ENCODE measurements at regions not wholly inside any gene's neighbourhood (a gene's known extent, or its start where the extent isn't known, plus 50 kb on each side); places are given as distances from the start of the nearest gene placed in this dataset.

- no peak for TF ChIP-seq RNF219 (CRISPR knock-in tag; IDR thresholded peaks at IDR 0.05)
- no peak for TF ChIP-seq CTCF (CRISPR knock-in tag; IDR thresholded peaks at IDR 0.05)
- no peak for TF ChIP-seq IKZF4 (CRISPR knock-in tag; IDR thresholded peaks at IDR 0.05; ENCODE audit: borderline replicate concordance, low read depth, not compliant biosample characterization)
- TF ChIP-seq MAX (IDR thresholded peaks at IDR 0.05): no peak
- no peak for TF ChIP-seq FOXM1 (CRISPR knock-in tag; IDR thresholded peaks at IDR 0.05)
- no peak for TF ChIP-seq ZNF569 (CRISPR knock-in tag; IDR thresholded peaks at IDR 0.05; ENCODE audit: borderline replicate concordance)
- no peak for TF ChIP-seq SKI (IDR thresholded peaks at IDR 0.05; ENCODE audit: partially characterized antibody)
- no peak for TF ChIP-seq ZNF12 (CRISPR knock-in tag; IDR thresholded peaks at IDR 0.05)
- no peak for TF ChIP-seq FOXO4 (CRISPR knock-in tag; conservative IDR thresholded peaks at IDR 0.05)
- no peak for TF ChIP-seq SP5 (CRISPR knock-in tag; IDR thresholded peaks at IDR 0.05; ENCODE audit: borderline replicate concordance, low read depth)
- no peak for TF ChIP-seq HOMEZ (CRISPR knock-in tag; IDR thresholded peaks at IDR 0.05; ENCODE audit: low read depth)
- TF ChIP-seq POLR2A (IDR thresholded peaks at IDR 0.05; ENCODE audit: insufficient read depth in 1 of 2, low read depth in 2 of 2, low read length in 2 of 2): no peak
Observed at GRCh38 chr4:177508662-177509061, 66.4 kb upstream of the AGA start.

Data from HepG2 (cell line).